Mucosa of descending colon (tissue), 3 donors: ENCODE measurements at regions not wholly inside any gene's neighbourhood (a gene's known extent, or its start where the extent isn't known, plus 50 kb on each side); places are given as distances from the start of the nearest gene placed in this dataset.

Source experiments
- ATAC-seq: fragments of 200-7000 bp; cut with Tn5 transposase; one replicate; pipeline ENCODE4 v1.9.1; 2020; ENCODE audit warnings: mild to moderate bottlenecking, moderate library complexity
- DNase-seq, 3 donors: peaks; one replicate each; pipeline ENCODE4 v3.0.0-alpha.2; 2020
- H3K36me3 ChIP-seq: fragments of 200-600 bp; one replicate; pipeline ENCODE4 v1.8.0; 2021; ENCODE audit warnings: low read depth, mild to moderate bottlenecking
- H3K4me1 ChIP-seq: fragments of 200-600 bp; one replicate; pipeline ENCODE4 v1.8.0; 2021; ENCODE audit warnings: low read depth, mild to moderate bottlenecking
- H3K4me3 ChIP-seq: fragments of 200-600 bp; one replicate; pipeline ENCODE4 v1.8.0; 2021; ENCODE audit warnings: mild to moderate bottlenecking
- H3K9me3 ChIP-seq: fragments of 200-600 bp; one replicate; pipeline ENCODE4 v1.8.0; 2021; ENCODE audit warnings: mild to moderate bottlenecking
- CTCF ChIP-seq: fragments of 200-600 bp; IDR thresholded peaks from one replicate; pipeline ENCODE4 v1.8.0; 2022; ENCODE audit warnings: antibody characterized with exemption, mild to moderate bottlenecking
- intact Hi-C, 2 donors: fragments of 100-400 bp; cut with DNase I in 1 of 2; cut with micrococcal nuclease in 1 of 2; formaldehyde crosslinking; loops; one replicate each; pipeline versions ENCODE4 v1.11.0 to v1.11.1; 2022; cut with DNase I, micrococcal nuclease
- donor health status: DM: no; HTN: no; CAD: no; lungs with moderate emphysema.
- donor health status: DM: no; HTN: no; CAD: no.
- donor health status: DM: no; HTN: yes; CAD: no.

- Histone ChIP-seq H3K4me1 (no peaks in the 10 kb centered on the region), H3K36me3 (no peaks in the 10 kb centered on the region), H3K9me3 (no peaks in the 10 kb centered on the region), H3K4me3 (no peak overlapping the region)
- no peak for TF ChIP-seq CTCF
- DNase-seq (no peak), ATAC-seq (no peak)
- intact Hi-C loops, result no loop called here
Measured at GRCh38 chr4:100823066-100823992, 305.5 kb upstream of the EMCN start.

- no peak for TF ChIP-seq CTCF
- DNase-seq, result no peak
Measured at GRCh38 chr4:100820249-100820648, 302.4 kb upstream of the EMCN start.

GRCh38 chr4:100819505-100819904 is 301.7 kb upstream of the EMCN start:
- Histone ChIP-seq H3K4me1 (no peaks in the 10 kb centered on the region), H3K4me3 (no peak overlapping the region), H3K36me3 (no peaks in the 10 kb centered on the region), H3K9me3 (no peaks in the 10 kb centered on the region)
- ATAC-seq (no peak), DNase-seq (no peak)
- intact Hi-C loops, result no loop called here
- no peak for TF ChIP-seq CTCF

More at GRCh38 chr4:100820249-100820648, 302.4 kb upstream of the EMCN start:
- no peaks in the 10 kb centered on the region for H3K4me1 ChIP-seq
- H3K36me3 ChIP-seq, result no peaks in the 10 kb centered on the region
- ATAC-seq, result no peak
- intact Hi-C loops, result no loop called here
- no peaks in the 10 kb centered on the region for H3K9me3 ChIP-seq
- no peak overlapping the region for H3K4me3 ChIP-seq

- DNase-seq (no peak), ATAC-seq (no peak)
- Histone ChIP-seq H3K4me3 (no peak overlapping the region), H3K4me1 (no peaks in the 10 kb centered on the region), H3K36me3 (no peaks in the 10 kb centered on the region), H3K9me3 (no peaks in the 10 kb centered on the region)
- no peak for TF ChIP-seq CTCF
- intact Hi-C loops, result no loop called here
Measured at GRCh38 chr4:100816436-100817045, 298.7 kb upstream of the EMCN start.

- no peaks in the 10 kb centered on the region for H3K9me3 ChIP-seq
- no peak for ATAC-seq
- H3K4me1 ChIP-seq, result no peaks in the 10 kb centered on the region
- no peaks in the 10 kb centered on the region for H3K36me3 ChIP-seq
- no peak for TF ChIP-seq CTCF
- intact Hi-C loops, result no loop called here
- DNase-seq, result no peak
- H3K4me3 ChIP-seq, result no peak overlapping the region
Measured at GRCh38 chr4:100811046-100811445, 293.2 kb upstream of the EMCN start.
